CD14-positive monocyte (primary cell): ENCODE measurements at regions not wholly inside any gene's neighbourhood (a gene's known extent, or its start where the extent isn't known, plus 50 kb on each side); places are given as distances from the start of the nearest gene placed in this dataset.

Experiments used
- DNase-seq, 3 donors: peaks; one replicate each; pipeline ENCODE4 v3.0.0-alpha.2; 2011 to 2022
- H2AFZ ChIP-seq: 2 replicates; pipeline ENCODE4 v1.6.0; 2012; ENCODE audit warnings: mild to moderate bottlenecking, low read depth, low read length, inconsistent platforms; ENCODE audit not compliant: insufficient read depth, poor library complexity, severe bottlenecking
- H3K27ac ChIP-seq, 2 donors: 1 replicate in 1 of 2; 2 replicates in 1 of 2; pipeline ENCODE4 v1.5.1; 2012 to 2013; ENCODE audit warnings: low read length in 2 of 2, control low read depth in 1 of 2, inconsistent platforms in 1 of 2, low read depth in 1 of 2, mild to moderate bottlenecking in 1 of 2
- H3K27me3 ChIP-seq, 2 donors: one replicate each; pipeline versions ENCODE4 v1.6.0 to v1.6.1; 2011 to 2013; ENCODE audit warnings: low read length in 2 of 2; ENCODE audit not compliant: control insufficient read depth in 2 of 2, insufficient read depth in 2 of 2
- H3K36me3 ChIP-seq, 2 donors: replicated peaks in 1 of 2; 1 replicate in 1 of 2; 2 replicates in 1 of 2; pipeline versions ENCODE4 v1.5.1 to v1.6.1; 2012 to 2013; ENCODE audit warnings: low read length in 2 of 2, control low read depth in 1 of 2, inconsistent platforms in 1 of 2, mild to moderate bottlenecking in 1 of 2; ENCODE audit not compliant: insufficient read depth in 2 of 2, control insufficient read depth in 1 of 2
- H3K4me1 ChIP-seq, 2 donors: 1 replicate in 1 of 2; 2 replicates in 1 of 2; pipeline versions ENCODE4 v1.5.1 to v1.6.1; 2012 to 2013; ENCODE audit warnings: low read length in 2 of 2, control low read depth in 1 of 2, inconsistent platforms in 1 of 2, mild to moderate bottlenecking in 1 of 2, moderate library complexity in 1 of 2; ENCODE audit not compliant: insufficient read depth in 2 of 2, control insufficient read depth in 1 of 2
- H3K4me2 ChIP-seq: replicated peaks from 2 replicates; pipeline ENCODE3; 2012; ENCODE audit warnings: low read length, moderate library complexity, mild to moderate bottlenecking; ENCODE audit not compliant: poor library complexity, severe bottlenecking; ENCODE audit errors: extremely low read depth
- H3K4me3 ChIP-seq, 3 experiments: fragments of 200-600 bp in 1 of 3; sonication (generic) in 1 of 3; replicated peaks in 1 of 3; 1 replicate in 2 of 3; 2 replicates in 1 of 3; pipeline ENCODE4 v1.5.1; 2011 to 2013; ENCODE audit warnings: low read length in 3 of 3, mild to moderate bottlenecking in 3 of 3, control low read depth in 2 of 3, low read depth in 2 of 3, inconsistent platforms in 1 of 3, moderate library complexity in 1 of 3
- H3K79me2 ChIP-seq: 2 replicates; pipeline ENCODE4 v1.6.0; 2012; ENCODE audit warnings: mild to moderate bottlenecking, control low read depth, inconsistent platforms, low read length, moderate library complexity; ENCODE audit not compliant: insufficient read depth
- H3K9ac ChIP-seq: 2 replicates; pipeline ENCODE4 v1.6.0; 2017; ENCODE audit warnings: low read length, mild to moderate bottlenecking; ENCODE audit not compliant: insufficient read depth, poor library complexity, severe bottlenecking
- H3K9me3 ChIP-seq, 2 donors: replicated peaks in 1 of 2; 1 replicate in 1 of 2; 2 replicates in 1 of 2; pipeline versions ENCODE4 v1.5.1 to v1.6.1; 2012 to 2013; ENCODE audit warnings: low read length in 2 of 2, control low read depth in 1 of 2; ENCODE audit not compliant: control insufficient read depth in 1 of 2, insufficient read depth in 1 of 2
- H4K20me1 ChIP-seq: 2 replicates; pipeline ENCODE4 v1.6.0; 2012; ENCODE audit warnings: mild to moderate bottlenecking, low read length, control low read depth, moderate library complexity; ENCODE audit not compliant: insufficient read depth
- H3K27ac Mint-ChIP-seq, 7 donors: one replicate each; pipeline ENCODE4 v1.8.0; 2020; ENCODE audit warnings: mild to moderate bottlenecking in 7 of 7, mixed read lengths in 7 of 7, moderate library complexity in 6 of 7, inconsistent platforms in 2 of 7
- H3K27me3 Mint-ChIP-seq, 3 donors: one replicate each; pipeline ENCODE4 v1.8.0; 2021 to 2022; ENCODE audit warnings: low read depth in 3 of 3, mild to moderate bottlenecking in 3 of 3, mixed read lengths in 3 of 3, moderate library complexity in 3 of 3, inconsistent platforms in 1 of 3
- H3K36me3 Mint-ChIP-seq, 2 donors: one replicate each; pipeline ENCODE4 v1.8.0; 2020; ENCODE audit warnings: mixed read lengths in 2 of 2, inconsistent platforms in 1 of 2, mild to moderate bottlenecking in 1 of 2
- H3K4me1 Mint-ChIP-seq: one replicate; pipeline ENCODE4 v1.8.0; 2020; ENCODE audit warnings: mild to moderate bottlenecking, mixed read lengths
- H3K4me3 Mint-ChIP-seq, 2 donors: one replicate each; pipeline ENCODE4 v1.8.0; 2020; ENCODE audit warnings: mild to moderate bottlenecking in 2 of 2, mixed read lengths in 2 of 2, moderate library complexity in 1 of 2
- H3K9me3 Mint-ChIP-seq, 7 donors: one replicate each; pipeline ENCODE4 v1.8.0; 2020 to 2022; ENCODE audit warnings: mixed read lengths in 7 of 7, mild to moderate bottlenecking in 6 of 7, moderate library complexity in 6 of 7, inconsistent platforms in 2 of 7
- WGBS: methylation state at CpG from one replicate; pipeline ENCODE4 v1.1.5; 2013; ENCODE audit warnings: missing lambda C conversion rate; ENCODE audit not compliant: insufficient coverage; 5-methylcytosine and 5-hydroxymethylcytosine counted together
- intact Hi-C, 2 donors: fragments of 100-400 bp; cut with micrococcal nuclease; formaldehyde crosslinking; loops; one replicate each; pipeline versions ENCODE4 v1.15.0 to v1.15.1; 2023
- TF ChIP-seq, protein P1 (sequence below): fragments of 200-600 bp; IDR thresholded peaks from one replicate; pipeline ENCODE4 v1.8.0; 2022; ENCODE audit warnings: antibody characterized with exemption, mild to moderate bottlenecking

DNA sequence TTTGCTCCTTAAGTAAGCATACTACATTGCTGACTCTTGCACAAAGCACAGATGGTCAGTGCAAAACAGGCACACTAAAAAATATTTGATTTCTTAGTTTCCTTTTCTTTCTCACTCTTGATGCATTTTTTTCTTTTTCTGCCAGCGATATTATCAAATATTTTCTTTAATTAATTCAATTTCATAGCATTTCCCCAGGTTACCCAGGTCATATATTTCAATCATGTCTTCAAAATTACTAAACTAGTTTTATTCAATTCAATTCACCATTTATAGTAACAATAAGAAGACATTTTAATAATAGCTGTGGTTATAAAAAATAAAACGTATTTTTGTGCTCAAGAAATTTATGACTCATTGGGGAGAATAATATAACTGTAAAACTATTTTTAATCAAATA is 421.2 kb downstream of the GASK1B start:
- H3K4me1 ChIP-seq = no peaks in the 10 kb centered on the region
- intact Hi-C loops = no loop called here

DNA sequence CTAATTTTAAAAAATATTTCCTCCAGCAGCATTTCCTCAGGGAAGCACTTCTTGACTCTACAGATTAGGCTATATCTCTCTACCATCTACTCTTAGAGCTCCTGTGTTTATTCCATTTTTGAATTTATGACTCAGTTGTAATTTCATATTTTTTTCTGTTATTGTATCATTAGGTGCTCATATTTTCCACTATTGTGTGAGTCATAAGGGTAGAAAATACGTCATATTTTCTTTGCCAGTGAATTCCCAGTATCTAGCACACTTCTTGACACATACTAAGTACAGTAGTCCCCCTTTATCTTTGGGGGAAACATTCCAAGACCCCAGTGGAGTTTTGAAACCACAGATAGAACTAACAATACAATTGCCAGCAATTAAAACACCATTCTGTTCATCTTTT is 431.2 kb downstream of the GASK1B start:
- Histone ChIP-seq H3K4me3 (no peak overlapping the region), H3K4me2 (no peak overlapping the region), H3K79me2 (no peaks in the 10 kb centered on the region), H4K20me1 (no peaks in the 10 kb centered on the region), H2AFZ (no peak overlapping the region), H3K9ac (no peak overlapping the region), H3K36me3 (no peaks in the 10 kb centered on the region), H3K9me3 (no peaks in the 10 kb centered on the region), H3K27me3 (no peaks in the 10 kb centered on the region), H3K27ac (no peak overlapping the region), H3K4me1 (no peaks in the 10 kb centered on the region)
- H3K9me3 Mint-ChIP-seq = no peaks in the 10 kb centered on the region
- no peaks in the 10 kb centered on the region for H3K36me3 Mint-ChIP-seq
- no CpG with 5 or more reads among the region's 1 CpG for WGBS
- no peaks in the 10 kb centered on the region for H3K4me1 Mint-ChIP-seq
- no peak for DNase-seq
- TF ChIP-seq, protein P1, sequence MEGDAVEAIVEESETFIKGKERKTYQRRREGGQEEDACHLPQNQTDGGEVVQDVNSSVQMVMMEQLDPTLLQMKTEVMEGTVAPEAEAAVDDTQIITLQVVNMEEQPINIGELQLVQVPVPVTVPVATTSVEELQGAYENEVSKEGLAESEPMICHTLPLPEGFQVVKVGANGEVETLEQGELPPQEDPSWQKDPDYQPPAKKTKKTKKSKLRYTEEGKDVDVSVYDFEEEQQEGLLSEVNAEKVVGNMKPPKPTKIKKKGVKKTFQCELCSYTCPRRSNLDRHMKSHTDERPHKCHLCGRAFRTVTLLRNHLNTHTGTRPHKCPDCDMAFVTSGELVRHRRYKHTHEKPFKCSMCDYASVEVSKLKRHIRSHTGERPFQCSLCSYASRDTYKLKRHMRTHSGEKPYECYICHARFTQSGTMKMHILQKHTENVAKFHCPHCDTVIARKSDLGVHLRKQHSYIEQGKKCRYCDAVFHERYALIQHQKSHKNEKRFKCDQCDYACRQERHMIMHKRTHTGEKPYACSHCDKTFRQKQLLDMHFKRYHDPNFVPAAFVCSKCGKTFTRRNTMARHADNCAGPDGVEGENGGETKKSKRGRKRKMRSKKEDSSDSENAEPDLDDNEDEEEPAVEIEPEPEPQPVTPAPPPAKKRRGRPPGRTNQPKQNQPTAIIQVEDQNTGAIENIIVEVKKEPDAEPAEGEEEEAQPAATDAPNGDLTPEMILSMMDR = no peak
- no peak overlapping the region for H3K27ac Mint-ChIP-seq
- intact Hi-C loops = no loop called here
- H3K4me3 Mint-ChIP-seq = no peak overlapping the region
- H3K27me3 Mint-ChIP-seq = peaks cover 0 to 2% (median 0%) of the 10 kb centered on the region in 3 donors

More for the DNA sequence above, 421.2 kb downstream of the GASK1B start:
- Mint-ChIP-seq H3K9me3 (peaks cover 0 to 4% (median 2%) of the 10 kb centered on the region in 7 donors), H3K27me3 (peaks cover 0 to 1% (median 0%) of the 10 kb centered on the region in 3 donors), H3K4me3 (no peak overlapping the region), H3K27ac (no peak overlapping the region), H3K36me3 (no peaks in the 10 kb centered on the region), H3K4me1 (no peaks in the 10 kb centered on the region)
- Histone ChIP-seq H3K79me2 (no peaks in the 10 kb centered on the region), H3K36me3 (no peaks in the 10 kb centered on the region), H4K20me1 (no peaks in the 10 kb centered on the region), H3K4me3 (no peak overlapping the region), H3K4me2 (no peak overlapping the region), H3K9ac (no peak overlapping the region), H3K27ac (no peak overlapping the region), H3K27me3 (no peaks in the 10 kb centered on the region), H2AFZ (no peak overlapping the region), H3K9me3 (no peaks in the 10 kb centered on the region)
- TF ChIP-seq, protein P1 = no peak
- no peak for DNase-seq
- no CpG with 5 or more reads among the region's 2 CpGs for WGBS
